HG02981 (cell line): ENCODE measurements at regions not wholly inside any gene's neighbourhood (a gene's known extent, or its start where the extent isn't known, plus 50 kb on each side); places are given as distances from the start of the nearest gene placed in this dataset.

Experiments used
- ATAC-seq: cut with Tn5 transposase; IDR thresholded peaks from one replicate; pipeline ENCODE4 v1.9.1; 2021; ENCODE audit warnings: mild to moderate bottlenecking, moderate library complexity; ENCODE audit not compliant: unreplicated experiment

DNA sequence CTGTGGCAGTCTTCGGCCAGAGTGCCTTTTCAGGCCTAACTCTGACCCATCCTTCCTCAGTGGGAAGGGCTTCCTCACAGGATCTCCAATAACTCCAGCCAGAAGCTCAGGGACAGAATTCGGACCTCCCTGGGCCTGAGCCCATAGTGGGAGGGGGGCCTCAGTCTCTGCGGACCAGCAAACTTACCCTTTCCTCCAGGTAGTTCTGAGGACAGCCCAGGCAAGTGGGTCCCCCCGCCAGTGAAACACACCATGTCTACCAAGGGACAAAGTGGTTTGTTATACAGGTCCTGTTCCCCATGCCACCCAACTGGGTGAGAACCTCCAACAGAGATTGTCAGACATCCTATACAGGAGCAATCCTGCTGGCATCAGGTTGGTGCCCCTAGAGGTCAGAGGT lies 350.4 kb downstream of the RAB28 start:
- no peak for ATAC-seq

DNA sequence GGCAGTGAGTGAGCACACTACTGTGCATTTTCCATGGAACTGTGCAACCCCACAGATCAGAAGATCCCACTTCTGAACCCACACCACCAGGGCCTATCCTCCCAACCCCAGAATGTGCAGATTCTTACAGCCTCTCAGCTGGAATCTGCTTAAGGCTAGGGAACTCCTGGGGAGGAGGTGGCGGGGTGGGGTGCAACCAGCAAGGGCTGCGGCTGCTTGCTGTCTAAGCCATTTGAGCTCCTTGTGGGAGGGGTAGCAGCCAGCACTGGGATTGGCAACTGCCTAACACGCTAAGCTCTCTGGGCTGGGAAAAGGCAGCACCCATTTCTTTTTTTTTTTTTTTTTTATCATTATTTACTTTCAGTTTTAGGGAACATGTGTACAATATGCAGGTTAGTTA lies 353.3 kb downstream of the RAB28 start:
- ATAC-seq: no peak

DNA sequence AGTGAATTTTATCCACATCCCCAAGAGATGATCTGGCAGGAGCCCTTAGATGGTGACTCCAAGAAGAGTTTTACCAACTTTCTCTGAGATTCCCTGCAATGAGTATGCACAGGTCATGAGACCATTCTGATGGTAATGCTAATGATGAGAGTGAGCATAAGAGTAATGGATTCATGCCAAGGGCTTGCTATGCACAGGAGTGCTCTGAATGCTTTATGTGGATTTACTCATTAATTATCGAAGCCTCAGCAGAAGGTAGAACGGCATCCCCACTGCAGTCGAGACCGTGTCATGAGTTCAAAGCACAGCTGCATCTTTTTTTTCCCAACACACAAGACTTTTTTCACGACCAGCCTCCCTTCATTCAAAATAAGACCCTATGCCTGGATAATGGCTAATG lies 355.0 kb downstream of the RAB28 start:
- ATAC-seq: no peak

DNA sequence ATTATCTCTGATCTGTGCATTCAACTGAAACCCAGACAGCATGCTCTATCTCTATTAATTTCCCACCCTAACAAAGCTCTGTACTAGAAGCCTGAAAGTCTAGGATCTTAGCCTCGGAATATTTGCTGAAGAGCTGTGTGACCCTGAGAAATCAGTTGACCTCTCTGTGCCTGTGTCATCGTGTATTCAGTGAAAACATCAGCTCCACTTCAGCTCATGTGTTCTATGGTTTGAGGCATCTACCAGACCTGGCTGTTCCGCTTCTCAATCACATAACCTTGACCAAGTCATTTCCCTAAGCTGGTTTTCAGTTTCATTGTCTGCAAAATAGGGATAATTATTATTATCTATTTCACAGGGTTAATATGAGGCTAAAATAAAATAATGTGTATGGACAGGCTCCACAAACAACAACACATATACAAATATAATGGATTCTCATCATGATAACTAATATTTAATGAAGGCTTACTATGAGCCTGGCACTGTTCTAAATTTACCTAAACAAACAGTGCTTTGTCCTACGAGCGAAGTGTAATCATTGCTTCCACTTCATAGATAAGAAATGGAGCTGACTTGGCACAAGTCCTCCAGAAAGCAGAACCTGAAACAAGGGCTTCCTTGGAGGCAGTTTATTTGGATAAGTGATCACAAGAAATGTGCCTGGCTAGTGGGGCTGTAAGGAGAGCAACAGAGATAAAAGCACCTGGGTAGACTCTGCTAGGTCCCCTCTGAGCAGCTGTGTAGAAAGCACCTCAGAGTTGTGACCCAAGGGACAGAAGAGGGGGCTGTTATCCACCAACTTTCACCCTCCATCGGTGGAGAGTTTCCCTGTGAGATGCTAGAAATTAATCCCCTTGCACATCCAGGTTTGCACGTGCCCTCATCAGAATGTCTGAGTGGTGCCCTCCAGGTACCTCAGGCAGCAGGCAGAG lies 356.9 kb downstream of the RAB28 start:
- ATAC-seq: no peak

DNA sequence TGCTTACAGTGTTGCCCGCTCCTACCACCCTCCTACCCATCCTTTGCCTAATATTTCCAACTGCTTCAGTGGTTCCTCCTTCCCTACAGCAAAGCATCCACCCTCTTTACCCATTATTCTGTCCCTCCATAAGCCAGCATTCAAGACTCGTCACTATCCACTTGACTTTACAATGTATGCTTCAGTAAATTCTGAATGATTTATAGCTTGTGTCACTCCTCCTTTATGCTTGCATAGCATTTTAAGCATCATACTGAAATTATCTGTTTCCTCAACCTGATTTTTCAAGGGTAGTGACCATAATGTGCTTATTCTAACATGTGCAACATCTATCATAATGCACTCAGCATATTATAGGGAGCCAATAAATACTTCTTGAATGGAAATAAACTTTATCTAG lies 365.5 kb downstream of the RAB28 start:
- no peak for ATAC-seq

DNA sequence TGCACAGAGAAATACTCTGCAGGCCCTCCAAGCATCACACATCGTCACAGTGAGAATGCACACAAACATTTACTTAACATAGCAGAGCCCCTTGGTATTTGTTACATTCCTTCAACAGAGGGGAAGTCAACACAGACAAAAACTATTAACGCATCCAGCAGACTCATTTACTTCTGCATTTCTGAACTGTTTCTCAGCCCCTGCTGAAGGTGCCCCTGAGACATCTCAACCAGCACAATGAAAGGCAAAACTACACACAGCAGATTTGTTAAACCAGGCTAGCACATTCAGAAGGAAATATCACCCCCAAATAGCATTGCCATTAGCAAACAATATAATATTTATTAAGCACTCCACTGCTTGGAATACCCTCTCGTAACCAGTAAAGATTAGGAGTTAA lies 367.0 kb downstream of the RAB28 start:
- no peak for ATAC-seq

DNA sequence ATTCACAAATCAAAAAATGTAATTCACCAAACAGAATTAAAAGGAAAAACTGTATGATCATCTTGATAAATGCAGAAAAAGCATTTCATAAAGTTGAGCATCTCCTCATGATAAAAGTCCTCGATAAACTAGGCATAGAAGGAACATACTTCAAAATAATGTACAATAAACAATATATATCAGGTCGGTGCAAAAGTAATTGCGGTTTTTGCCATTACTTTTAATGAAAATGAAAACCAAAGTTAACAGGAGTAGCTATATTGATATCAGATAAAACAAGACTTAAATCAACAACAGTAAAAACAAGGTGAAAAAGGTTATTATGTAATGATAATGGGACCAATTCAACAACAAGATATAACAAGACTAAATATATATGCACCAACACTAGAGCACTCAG lies 372.1 kb downstream of the RAB28 start:
- ATAC-seq: no peak

DNA sequence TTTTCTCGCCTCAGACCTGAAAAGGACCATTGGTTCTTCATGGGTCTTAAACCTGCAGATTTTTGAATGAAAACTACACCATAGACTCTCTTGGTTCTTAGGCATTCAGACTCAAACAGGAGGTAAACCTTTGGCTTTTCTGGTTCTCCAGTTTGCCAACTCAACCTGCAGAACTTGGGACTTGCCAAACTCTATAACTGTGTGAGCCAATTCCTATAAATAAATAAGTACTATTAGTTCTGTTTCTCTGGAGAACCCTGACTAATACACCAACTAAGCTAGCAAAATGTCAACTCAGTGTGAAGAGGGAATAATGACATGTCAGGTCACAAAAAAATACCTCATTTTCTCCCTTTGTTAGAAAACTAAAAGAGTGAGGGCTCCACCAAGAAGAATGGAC lies 374.6 kb downstream of the RAB28 start:
- no peak for ATAC-seq

DNA sequence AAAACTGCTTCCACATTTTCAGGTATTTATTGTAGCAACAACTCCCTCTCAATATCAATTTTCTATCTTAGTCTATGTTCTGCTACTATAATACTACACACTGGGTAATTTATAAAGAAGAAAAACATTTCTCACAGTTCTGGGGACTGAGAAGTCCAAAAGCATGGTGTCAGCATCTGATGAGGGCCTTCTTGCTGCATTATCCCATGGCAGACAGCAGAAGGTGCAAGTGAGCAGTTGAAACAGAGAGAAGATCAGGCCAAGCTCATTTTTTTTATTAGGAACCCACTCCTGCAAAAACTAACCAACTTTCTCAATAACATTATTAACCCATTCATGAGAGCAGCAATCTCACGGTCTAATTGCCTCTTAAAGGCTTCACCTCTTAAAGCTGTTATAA lies 376.0 kb downstream of the RAB28 start:
- ATAC-seq: no peak

DNA sequence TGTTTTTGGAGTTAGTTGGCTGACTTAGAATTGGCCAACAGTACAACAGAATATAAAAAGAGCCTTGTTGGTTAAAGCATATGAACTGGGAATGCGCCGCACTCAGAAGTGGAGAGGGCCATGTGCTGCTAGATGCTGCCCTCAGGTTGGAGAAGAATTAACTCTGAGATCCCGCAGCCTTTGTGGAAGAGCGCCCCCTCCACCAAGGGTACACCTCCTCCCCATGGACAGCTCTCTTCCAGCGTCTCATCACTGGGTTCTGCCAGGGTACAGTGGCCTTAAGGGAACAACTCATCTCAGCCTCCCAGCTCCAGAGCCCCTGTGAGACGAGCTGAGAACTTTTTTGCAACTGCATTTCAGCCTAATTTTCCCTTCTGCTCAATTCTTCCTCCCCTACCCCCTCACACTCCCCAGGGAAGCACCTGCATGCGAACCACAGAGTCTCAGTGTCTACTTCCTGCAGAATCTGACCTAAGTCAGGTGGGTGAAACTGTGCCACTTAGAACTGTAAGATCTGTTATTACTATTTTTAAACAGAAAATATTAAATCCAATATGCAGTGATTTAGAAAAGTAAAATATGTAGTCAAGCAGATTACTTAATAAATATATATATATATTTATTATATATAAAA lies 380.6 kb downstream of the RAB28 start:
- ATAC-seq: no peak

DNA sequence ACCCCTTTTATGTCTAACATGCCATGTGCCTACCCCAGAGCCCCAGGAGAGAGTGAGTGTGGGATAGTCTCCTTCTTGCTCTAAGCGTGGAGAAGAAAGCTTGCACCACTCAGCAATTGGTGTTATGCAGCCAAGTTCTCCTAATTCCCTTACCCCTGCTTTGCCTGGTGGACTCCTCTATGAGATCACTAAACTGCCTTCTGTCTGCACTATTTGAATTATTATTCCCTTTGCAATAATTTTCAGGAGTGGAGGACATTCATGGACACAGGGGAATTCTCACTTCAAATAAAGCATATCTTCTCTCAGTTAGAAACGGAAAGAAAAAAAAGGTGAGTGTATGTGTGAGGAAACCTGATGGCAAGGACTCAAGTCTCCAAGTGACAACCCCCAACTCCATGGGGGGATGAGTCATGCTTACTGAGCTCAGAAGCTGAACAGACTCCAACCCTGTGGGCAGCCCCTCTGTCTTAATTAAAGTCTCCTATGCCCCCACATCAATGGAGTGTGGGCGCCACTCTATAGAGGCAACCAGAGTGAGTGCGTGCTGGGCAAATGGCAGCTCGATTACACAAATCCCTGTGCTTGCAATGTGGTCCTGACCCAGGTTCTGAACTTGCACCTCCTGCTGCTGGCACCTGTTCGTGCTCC lies 381.9 kb downstream of the RAB28 start:
- ATAC-seq: no peak

DNA sequence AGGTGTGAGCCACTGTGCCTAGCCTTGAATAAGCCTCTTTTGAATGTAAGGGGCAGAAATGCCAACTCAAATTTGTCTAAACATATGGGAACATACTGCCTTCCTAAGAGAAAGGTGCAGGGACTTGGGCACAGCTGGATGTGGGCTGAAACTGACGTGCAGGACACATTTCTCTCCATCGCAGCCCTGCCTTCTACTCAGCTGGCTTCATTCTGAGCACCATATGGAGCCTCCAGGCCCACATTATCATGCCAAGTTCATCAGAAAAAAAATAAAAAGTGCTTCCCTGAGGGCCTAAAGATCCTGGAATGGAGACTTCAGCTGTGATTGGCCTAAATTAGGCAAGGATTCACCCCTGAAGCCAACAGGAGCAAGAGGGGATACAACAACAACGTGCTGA lies 386.2 kb downstream of the RAB28 start:
- no peak for ATAC-seq

DNA sequence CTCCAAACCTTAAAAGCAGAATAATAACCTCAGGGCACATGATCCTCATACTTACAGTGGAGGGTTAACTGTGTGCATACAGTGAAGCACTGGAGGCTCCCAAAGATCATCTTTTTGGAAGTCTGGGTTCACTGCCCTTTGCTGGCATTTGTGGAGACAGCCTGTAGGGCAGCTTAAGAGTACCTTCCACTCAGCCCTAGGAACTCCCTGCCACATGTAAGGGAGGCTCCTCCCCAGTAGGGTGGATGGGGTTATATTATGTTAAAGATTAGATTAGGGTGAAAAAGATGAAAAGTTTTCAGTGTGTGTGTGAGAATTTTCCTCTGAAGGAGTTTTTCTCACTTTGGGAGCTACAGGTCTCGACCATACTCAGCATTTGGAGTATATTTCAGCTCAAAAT lies 388.4 kb downstream of the RAB28 start:
- no peak for ATAC-seq

DNA sequence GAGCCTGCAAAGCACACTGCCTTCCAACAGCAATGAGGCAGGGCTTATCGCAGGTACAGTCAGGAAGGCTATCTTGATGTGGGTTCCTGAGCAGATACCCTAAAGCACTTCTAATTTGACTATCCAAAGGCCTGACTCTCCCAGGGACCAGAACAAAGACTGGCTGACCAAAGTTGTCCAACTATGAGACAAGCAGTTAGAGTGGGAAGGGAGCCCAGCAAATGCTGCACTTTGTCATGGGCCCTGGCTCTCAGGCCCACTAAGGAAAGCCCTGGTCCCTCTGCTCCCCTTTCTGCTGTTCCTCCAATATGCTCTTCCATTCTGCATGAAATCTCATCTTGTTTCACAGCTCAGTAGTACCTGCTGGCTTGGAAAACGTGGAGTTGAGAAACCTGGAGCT lies 391.0 kb downstream of the RAB28 start:
- no peak for ATAC-seq

DNA sequence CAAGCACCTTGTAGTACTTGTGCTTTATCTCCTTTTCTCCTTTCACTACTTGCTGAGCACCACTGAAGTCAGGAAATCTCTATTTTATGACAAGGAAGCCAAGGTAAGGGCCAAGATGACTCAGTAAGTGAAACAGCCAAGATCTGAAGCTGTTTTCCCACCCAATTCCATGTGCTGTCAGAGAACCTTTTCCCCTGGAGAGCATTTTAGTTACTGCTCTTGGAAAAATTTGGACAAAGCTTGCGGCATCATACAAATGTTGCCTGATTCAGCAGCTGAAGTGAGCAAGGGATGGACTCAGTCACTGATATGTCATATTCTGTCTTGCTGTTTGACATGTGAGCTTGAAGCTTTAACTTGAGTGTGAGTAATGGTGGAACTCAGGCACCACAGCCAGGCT lies 391.4 kb downstream of the RAB28 start:
- ATAC-seq: no peak

DNA sequence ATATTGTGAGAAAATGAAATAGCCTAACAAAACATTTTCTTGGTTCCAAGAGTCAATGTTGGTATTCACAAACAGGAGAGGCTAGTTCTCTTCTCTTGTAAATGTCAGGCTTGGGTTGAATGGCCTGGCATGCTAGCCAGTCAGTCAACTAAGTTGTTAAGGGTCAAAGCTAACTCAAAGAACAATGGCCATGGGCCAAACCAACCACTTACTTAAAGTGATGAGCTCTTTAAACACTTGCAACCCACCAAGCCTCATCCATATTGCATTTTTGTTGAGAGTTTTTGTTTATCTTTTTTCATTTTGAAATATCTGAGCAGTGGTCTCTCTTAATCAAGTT lies 394.5 kb downstream of the RAB28 start:
- ATAC-seq: no peak

DNA sequence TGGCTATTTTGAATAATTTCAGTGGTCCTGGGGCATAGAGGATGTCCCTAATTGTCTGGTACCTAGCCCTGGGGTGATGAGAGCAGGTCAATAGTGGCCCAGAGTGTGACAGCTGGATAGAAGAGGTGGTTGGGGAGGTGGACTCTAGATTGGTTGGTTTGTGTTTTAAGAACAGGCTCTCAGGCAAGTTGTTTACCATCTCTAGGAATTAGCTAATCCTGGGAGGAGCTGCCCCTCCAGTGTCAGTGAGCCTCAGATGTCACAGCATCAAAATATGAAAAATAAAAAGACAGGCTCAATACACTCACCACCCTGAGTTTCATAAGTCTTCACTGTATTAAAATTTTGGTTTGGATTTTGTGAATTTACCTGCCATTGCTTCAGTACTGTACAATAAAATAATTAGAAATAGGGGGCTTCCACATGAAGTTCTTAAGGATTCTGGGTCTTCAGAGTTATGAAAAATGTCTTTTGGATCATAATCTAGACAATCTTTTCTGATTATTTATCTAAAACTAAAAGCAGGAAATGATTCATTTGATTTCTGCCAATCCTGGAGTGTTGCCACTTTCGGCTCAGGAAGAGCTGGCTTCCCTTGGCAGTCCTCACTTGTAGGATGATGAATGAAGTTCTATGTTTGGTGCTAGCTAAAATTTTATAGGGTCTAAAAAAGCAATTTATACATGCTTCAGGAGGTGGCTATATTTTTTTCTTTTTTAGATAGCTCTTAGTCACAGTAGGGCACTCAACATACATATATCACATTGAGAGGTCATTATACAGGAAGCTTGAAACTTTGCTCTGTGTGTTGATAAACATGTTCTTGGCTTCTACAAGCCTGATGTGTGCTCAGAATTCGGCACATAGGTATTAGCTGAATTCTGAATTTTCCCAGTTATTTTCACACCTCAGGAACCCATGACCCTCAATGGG lies 395.1 kb downstream of the RAB28 start:
- ATAC-seq: no peak

DNA sequence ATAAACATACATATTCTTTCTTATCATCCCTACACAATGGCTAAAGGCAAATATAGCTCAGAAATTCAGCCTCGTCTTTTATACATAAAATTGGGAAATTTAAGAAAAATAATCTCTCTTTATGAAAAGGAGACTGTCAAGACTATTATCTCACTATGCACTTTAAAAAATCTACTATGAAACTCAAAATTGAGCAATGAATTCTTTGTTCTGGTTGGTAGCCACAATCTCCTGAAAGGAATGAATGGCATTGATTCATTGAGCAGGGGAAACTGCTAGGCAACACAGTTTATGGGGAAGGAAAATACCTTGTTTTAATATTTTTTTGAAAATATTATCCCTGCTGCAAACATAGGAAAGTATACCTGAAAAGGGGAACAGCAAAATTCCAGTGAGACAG lies 397.1 kb downstream of the RAB28 start:
- ATAC-seq: no peak

DNA sequence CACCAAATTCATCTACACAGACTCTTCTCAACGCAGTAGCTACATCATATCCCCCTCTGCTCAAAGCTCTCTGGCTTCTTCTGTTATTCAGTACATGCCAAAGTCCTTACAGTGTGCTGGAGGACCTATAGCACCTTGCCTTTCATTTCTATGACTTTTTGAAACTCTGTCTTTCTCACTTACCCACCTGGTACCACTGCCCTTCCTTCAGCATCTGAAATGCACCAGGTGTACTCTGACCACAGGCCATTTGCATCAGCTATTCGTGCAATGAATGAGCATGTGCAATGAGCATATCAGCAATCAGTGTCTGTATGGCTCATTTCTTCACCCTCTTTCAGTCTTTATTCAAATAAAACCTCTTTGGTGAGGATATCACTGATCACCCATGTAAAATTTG lies 399.9 kb downstream of the RAB28 start:
- no peak for ATAC-seq

DNA sequence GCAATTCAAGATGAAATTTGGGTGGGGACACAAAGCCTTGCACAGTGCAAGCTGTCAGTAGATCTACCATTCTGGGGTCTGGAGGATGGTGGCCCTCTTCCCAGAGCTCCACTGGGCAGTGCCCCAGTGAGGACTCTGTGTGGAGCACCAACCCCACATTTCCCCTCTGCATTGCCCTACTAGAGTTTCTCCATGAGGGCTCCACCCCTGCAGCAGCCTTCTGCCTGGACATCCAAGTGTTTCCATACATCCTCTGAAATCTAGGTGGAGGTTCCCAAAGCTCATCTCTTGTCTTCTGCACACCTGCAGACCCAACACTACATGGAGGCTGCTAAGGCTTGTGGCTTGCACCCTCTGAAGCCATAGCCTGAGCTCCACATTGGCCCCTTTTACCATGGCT lies 402.3 kb downstream of the RAB28 start:
- ATAC-seq: no peak

DNA sequence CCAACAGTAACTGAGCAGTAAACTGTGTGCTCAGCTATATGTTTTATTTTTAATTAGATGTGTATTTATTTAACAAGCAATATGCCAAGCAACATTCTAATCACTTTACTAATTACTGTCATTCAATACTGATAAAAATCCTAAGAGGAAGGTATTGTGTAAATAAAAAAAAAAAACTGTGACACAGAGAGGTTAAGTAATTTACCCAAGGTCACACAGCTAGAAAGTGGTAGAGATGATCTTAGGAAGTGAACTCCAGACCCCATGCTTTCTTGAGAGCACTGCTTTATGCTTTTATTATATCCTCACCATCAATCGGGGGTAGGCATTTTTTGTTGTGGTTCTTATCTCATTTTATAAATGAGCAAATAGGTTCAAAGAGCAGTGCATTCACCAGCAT lies 417.1 kb downstream of the RAB28 start:
- no peak for ATAC-seq
